HG03159 (cell line): ENCODE measurements at regions not wholly inside any gene's neighbourhood (a gene's known extent, or its start where the extent isn't known, plus 50 kb on each side); places are given as distances from the start of the nearest gene placed in this dataset.

Experiments used
- ATAC-seq: cut with Tn5 transposase; IDR thresholded peaks from one replicate; pipeline ENCODE4 v1.9.1; 2021; ENCODE audit warnings: mild to moderate bottlenecking, moderate library complexity; ENCODE audit not compliant: unreplicated experiment

DNA sequence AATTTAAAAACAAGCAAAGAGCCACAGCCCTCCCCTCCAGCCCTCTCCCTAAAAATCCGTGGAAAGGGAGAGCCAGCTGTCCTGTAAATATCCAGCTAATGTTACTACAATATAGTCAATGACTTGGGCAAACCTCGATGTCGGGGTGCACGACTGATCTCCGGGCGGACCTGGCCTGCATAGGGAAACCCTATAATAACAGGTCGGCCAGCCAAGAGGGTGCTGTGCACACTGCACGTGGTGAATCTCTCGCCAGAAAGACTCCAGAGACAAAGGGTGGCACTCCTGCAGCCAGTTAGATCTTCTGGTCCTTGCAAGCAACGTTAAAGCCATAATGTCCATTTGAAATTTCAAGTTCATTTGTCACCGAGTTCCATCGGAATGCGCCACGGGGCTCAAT is 1092.8 kb downstream of the ADGRL3 start:
- ATAC-seq = no peak

DNA sequence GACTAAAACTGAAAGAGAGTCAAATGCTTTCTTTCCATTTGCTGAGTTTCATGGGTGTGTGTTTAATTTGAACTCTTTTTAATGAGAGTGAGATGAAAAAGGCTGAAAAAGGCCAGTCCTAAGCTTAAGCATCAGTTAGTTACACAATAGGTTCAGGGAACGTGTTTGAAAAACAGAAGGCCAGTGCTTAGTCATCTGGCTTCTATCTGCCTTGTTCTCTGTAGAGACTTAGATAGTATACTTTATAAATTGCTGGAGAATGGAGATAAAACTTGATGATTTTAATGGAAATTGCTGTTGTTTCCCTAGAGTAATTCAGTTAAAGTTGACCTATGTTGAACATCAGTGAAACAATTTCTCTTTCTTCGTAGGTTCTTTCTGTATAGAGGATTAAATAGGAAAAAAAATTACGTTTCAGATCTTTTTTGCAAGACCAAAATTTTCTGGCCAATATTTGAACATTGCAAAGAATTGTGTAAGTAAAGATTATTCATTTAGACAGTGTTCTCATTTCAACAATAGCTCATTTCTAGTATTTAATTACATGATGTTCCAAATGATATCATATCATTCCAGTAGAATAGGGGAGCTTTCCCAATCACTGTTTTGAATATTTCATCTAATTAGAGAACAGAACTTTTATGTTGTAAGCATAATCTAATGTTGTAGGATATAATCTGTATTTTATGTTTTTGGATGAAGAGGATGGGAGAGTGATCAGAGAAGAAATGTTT is 1088.8 kb downstream of the ADGRL3 start:
- no peak for ATAC-seq

DNA sequence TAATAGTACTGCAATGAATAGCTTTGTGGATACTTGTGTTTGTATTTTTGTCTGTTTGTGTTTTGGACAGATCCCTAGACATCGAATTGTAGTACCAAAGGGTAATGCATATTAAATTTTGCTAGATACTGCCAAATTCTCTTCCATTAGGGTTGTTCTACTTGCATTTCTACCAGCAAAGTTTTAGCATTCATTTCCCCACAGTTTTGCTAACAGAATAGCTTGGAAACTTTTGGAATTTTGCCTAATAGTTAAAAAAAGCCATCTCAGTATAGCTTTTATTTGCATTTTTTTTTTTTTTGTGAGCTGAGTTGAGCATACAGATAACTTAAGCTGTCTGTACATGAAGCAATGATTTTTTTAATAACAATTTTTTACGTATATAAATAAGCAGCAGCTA is 1084.9 kb downstream of the ADGRL3 start:
- no peak for ATAC-seq

DNA sequence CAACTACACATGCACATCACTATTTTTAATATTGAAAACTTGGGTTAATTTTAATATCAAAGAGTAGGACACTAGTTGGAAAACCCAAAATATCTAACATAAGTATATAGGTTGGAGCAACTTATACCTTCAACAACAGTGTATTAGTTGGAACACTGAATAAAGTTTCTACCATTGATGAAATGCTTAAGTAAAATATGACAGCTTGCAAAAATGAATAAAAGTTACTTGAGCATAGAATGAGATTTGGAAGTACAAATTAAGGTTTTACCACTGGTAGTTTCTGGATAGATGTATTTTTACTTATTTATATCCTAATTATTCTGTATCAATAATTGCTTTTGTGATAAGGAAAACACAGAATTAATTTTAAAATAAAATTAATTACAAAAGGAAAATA is 1079.6 kb downstream of the ADGRL3 start:
- no peak for ATAC-seq

DNA sequence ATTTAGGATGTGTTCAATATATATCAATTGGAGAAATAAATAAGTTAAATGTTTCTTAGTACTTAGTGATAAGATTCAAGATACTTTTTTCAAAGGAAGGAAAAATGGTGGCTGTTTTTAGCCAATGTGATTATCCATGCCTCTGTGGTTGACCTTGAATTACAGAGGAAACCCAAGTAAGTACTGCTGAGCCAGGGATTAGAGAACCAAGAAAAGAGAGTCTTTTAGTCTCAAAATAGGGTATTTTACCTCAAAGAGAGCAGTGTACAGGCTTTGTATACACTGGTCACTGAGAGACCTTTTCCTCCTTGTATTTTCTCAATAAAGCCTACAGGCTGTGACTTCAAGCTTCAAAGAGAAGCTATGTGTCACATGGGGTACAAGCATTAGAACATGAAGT is 1075.3 kb downstream of the ADGRL3 start:
- no peak for ATAC-seq

DNA sequence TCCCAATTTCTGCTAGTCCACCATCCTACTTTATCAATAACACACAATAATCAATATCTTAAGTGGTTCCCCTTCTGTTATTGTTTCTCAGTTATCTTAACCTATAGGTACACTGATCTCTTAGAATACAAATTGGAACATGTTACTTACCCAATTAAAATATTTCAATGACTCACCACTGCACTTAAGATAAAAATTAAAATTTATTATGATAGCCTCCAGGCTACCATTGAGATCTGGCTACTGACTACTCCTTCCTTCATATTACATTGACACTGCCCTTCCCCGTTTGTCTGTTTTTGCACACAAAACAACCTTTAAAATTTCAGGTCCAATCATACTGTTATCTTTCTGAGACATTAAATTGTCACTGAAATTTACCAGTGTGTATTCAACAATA is 1074.7 kb downstream of the ADGRL3 start:
- ATAC-seq = no peak

DNA sequence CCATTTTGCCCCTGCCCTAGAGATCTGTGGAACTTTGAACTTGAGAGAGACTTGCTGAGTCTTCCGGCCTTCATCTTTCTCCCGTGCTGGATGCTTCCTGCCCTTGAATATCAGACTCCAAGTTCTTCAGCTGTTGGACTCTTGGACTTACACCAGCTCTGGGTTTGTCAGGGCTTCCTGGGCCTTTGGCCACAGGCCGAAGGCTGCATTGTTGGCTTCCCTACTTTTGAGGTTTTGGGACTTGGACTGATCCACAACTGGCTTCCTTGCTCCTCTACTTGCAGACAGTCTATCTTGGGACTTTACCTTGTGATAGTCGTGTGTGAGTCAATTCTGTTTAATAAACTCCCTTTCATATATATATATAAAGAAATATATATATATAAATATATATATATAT is 1071.0 kb downstream of the ADGRL3 start:
- no peak for ATAC-seq

DNA sequence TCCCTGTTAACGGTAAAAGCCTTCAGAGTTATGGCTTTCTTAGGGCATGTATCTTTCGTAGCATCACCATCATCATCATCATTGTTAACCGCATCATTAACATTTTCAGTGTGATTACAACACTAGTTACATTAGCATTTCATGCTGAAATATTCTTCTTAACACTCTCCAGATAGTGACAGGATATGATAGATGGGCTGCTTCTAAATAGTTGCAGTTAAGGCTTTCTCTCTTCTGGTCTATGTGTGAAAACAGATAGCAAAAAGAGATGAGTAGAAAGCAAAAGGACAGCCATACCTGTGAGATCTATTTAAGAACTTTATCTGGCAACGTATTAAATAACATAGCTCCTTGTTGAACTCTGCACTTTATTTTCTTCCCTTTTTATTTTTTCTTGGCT is 1069.8 kb downstream of the ADGRL3 start:
- no peak for ATAC-seq

DNA sequence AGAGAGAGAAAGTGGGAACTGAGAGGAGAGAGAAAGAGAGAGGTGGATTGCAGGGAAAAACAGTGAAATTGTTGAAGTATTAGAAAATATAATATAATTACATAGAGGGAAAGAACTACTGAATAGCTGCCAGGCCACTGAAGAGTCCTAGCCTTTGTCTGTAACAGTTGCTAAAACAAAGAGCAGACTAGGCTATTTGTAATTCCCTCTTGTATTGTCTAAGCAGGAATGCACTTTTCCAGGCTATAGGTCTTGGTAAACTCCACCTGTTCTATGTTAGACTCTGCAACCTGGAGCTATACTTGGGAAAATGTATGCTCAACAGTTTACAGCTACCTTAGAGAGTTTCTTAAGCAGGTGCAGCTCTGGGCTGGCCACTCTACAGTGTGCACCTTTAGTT is 1063.3 kb downstream of the ADGRL3 start:
- no peak for ATAC-seq

DNA sequence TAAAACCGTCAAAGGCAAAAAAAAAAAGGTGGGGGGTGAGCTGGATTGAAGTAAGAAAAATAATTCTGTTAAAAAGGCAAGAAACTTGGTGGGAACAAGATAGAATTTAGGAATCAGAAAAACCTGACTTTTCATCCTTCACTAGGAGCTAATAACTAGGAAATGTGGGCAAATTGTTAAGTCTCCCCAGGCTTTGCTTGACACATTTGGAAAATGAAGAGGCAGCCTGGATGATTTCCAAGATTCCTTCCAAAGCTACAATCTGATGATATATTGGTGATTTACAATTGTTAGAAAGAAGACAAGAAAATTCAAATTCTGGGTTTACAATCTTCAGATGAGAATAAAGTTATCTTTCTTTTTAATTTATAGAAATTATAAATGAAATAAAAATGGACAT is 1062.5 kb downstream of the ADGRL3 start:
- ATAC-seq = no peak

DNA sequence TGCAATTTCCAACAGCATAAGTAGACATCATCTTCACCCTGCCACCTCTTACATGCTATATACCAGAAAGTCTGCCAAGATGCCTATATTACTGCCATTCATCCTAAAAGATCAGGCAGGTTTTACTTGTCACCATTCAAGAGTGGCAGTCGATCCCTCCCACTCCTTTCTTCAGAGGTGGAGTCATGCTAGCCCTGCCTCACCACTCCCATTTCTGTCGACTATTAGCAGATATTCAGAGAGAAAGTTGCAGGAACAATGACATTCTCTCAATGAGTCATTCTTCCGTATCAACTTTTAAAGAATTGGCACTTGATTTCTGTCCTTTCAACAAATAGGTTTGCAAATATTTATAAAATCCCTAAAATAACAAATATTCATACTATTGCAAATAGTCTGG is 1060.1 kb downstream of the ADGRL3 start:
- ATAC-seq = no peak

DNA sequence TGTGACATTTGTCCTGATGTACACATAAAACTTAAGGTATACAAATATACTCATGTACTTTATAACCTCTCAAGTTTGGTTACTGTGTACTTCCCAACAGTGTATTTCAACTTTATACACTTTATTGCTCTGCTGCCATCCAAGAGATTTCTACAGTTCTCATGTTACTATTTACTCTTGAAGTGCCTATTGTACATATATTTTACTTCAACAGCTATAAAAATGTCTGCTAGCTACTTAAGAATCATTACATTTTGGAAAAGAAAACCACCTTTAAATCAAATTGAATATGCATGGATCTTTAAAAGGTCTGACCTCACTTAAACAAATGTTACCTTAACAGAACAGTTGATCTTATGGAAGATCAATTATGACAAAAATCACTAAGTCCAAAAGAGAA is 1056.4 kb downstream of the ADGRL3 start:
- ATAC-seq = no peak

DNA sequence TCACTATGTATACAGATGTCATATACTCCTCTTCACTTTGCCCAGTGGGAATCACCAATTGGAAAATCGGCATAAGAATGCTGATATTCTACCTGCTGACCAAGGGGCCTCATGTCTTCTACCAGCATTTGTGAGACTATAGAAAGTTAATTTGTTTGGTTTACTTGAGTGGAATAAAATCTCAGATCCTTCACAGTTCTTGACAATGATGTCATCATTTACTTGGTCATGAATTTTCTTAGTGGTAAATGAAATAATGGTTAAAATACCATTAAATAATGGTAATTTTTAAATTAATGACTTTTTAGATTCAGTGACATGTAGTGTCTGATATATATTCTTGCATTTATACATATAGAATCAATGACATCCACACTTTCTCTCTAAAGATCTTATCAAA is 1052.6 kb downstream of the ADGRL3 start:
- no peak for ATAC-seq

DNA sequence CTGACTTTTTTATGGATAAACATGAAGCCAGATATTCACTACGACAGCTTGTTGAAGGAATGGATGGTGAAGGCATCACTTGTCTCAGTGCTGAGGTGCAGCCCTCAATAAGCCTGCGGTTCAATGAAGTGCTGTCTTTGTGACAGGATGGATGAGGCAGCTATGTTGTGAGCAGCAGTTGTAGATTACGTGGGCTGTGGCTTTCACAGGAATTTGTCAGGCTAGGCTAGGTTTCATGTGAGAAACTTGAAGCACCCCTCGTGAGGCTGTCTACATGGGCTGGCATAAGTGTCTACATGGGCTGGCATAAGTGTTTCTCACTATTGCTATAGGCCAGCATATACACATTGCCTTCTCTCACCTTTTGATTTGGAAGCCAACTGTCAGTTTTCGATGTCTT is 1050.0 kb downstream of the ADGRL3 start:
- ATAC-seq = no peak

DNA sequence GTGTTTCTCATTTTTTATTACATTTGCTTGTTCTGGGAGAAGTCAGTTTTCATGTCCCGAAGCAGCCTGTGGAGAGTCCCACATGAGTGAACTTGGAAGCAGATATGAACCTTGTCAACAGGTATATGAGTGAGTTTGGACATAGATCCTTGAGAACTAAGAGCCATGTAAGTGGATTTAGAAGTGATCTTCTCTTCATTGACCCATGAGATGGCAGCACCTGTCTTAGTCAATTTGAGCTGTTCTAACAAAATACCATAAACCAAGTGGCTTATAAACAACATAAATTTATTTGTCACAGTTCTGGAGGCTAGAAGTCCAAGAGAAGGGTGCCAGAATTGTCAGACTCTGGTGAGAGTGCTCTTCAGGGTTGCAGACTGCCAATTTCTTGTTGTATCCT is 1043.8 kb downstream of the ADGRL3 start:
- no peak for ATAC-seq

DNA sequence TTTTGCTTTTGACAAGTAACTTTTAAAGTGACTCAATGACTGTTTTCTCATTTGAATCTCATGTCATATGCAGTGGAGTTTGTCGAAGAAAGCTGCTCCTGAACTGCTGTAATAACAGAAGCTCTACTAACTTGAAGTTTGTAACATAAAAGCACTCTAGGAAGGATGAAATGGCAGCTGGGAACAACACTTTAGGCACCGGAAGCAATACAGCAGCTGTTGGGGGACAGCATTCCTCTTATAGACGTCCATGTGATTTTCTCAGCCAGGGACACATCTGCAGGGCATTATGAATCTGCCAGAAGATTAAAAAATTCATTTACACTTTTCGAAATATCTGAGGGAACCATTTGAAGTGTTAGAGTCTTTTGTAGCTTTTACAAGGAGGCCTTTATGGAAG is 1035.8 kb downstream of the ADGRL3 start:
- no peak for ATAC-seq

DNA sequence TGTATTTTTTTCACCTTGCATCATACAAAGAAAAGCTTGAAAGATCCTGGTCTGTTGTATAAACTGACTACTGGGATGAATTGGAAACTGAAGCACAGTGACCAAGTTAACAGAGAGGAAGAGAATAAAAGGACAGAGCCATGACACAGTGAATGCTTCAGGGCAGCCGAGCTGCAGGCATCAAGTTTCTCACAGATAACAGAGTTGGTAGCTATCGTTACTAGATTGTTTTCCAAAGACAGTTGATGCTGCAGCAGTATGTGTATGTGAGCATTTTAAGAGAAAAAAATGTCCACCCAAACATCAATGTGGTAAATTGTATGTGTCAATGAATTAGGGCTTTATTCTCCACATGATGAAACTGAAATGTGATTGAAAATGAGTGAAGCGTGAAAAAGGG is 1032.7 kb downstream of the ADGRL3 start:
- no peak for ATAC-seq

DNA sequence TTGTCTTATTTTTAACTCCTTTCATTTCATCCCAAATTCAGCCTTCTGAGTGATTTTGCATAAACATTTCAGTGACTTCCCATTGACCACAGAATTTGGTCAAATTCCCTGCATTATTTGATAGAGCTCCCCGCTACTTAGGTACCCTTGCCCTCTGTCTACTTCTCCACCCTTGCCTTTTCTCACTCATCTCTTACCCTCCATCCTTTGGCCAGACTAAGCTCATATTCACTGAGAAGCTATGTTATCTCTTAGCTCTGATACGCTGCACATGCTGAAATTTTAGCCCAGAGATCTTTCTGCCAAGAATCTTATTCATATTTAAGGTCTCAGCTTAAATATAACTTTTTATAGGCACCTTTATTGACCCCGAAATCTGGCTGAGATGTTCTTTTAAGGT is 1031.9 kb downstream of the ADGRL3 start:
- no peak for ATAC-seq

DNA sequence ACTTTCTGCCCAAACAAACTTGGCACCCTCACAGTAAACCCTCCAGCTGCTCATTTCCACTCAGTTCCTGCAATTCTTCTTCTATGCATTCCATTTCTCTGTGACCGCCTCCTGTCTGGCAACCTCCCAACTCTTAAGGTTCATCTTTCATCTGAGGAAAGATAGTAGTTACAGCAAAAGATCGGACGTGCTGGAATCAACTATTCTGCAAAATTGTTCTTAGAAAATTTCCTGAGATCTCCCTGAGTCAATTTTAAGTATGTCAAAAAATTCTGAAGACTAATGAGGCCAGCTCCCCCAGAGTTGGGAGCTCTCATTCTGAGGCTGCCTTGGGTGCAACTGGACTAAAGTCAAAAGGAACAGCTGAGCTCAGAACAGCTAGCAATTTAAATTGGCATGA is 1026.0 kb downstream of the ADGRL3 start:
- no peak for ATAC-seq

DNA sequence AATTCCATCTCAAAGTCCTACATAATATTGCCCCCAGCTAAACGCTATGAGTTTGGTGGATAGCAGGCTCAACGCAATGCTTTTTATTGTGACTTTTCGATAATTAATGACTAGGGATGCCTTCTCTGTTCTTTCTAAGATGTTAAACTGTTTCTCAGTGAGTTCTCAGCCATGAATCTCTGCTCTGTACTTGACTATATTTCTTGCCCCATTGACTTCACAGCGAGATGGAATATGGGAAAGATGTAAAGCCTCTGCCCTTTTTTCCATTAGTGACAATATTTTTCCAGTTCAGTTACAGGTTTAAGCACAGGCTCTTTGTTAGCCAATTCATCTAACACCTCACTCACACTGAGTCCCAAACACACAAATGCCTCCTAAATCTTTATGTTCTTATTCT is 1022.0 kb downstream of the ADGRL3 start:
- no peak for ATAC-seq

DNA sequence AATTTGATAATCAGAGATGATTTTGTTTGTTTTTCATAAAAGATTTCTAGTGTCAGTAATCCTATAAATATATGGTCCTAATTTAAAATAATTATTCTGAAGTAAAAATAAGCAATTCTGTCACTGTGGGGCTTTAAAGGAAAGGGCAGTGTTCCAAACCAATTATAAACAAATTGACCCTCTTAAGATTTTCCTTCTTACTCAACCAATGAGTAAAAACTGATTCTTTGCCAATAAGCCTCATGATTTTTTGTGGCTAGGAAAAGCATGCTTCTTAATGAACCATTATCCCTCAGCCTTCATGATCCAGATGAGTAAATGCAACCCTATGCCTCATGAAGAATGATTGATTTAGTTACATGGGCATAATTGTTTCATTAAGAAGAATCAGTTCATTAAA is 1010.4 kb downstream of the ADGRL3 start:
- ATAC-seq = no peak

DNA sequence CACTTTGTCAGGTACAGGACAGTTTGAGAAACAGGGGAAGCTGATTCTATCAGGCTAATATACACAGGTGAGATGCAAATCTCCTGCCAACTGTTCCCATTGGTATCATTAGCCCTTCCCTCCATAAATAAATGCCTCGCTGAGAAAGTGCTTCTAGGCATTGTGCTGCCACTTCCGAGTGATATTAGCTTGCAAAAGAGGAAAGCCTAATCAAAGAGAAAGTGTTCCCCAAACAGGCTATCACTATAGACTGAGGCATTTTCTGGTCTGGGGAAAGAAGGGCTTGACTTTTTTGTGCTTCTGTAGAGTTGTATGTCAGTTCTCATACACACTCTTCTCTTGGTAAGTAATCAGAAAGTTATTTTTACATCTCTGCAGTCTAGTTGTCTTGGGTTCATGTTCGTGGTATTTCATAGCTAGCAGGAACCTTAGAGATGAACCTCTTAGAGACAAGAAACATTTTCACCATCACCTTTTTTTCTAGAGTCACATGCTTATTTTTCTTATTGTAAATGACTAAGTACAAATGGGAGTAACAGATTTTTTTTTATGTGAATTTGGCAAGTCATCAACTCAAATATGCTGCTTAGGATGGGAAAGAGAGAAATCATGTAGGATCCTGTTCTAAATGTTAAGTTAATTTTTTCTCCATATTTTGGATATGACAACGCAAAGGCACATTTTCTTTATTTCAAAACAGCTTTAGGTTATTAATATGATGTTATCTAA is 1009.8 kb downstream of the ADGRL3 start:
- ATAC-seq = no peak

DNA sequence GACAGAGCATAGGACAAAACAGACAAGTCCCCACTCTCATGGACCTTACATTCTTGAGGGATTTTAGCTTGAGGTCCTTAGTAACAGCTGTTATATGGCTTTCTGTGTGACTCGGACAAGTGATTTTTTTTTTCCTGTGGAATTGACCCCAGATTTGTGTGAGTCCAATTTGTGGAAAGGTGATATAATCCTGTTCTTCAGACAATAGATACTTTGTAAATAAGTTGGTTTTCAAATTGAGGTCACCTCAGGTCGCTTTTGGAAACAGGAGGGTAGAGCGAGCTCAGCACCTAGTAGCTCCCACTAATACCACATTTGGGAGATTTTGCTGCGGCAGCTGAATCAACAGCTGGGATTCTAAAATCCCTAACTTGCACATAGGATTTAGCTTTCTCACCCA is 1008.8 kb downstream of the ADGRL3 start:
- ATAC-seq = no peak
